Activated T-cell treated with anti-CD3 and anti-CD28 coated beads, Interleukin-2, amount 50 U/mL, for 1 hour (primary cell): ENCODE measurements at regions not wholly inside any gene's neighbourhood (a gene's known extent, or its start where the extent isn't known, plus 50 kb on each side); places are given as distances from the start of the nearest gene placed in this dataset.
"Not testable (repeated sequence)": the region's sequence is repeated elsewhere in the genome, so short reads cannot be mapped to it uniquely, and the experiment has no call there.

Source experiments
- DNase-seq: peaks from one replicate; pipeline ENCODE4 v3.0.0-alpha.2; 2020

DNA sequence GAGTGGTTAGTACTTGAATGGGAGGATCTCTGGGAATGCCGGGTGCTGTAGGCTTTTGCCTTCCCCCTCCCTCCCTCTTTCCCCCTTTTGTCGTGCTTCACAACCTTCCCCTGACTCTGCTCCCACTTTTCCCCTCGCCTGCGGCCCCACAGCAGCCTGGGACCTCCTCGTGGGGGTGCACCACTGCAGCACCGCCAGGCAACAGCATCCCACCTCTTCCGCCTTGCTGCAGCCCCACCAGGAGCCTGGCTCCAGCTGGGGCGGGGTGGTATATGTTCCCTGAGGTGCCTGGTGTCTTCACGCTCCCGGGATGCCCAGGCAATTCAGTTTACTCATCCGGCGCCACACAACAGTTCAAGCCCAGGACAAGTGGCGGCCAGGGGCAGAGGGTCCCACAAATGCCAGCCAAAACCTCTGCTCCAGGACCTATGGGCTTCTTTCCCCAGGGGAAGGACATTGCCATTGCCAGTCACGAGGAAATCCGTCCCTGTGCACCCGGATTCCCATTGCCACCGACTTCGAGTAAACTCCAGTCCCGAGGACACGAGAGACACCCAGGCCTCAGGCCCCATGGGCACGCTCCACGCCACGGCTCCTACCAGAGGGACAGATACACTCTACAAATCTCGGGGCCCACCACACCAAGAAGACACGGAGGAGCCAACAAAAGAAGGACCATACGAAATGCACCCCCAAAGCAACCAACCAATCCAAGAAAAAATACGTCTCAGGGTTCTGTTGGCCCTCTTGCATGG, 181.7 kb downstream of the ALG10 start:
- DNase-seq = no peak

DNA sequence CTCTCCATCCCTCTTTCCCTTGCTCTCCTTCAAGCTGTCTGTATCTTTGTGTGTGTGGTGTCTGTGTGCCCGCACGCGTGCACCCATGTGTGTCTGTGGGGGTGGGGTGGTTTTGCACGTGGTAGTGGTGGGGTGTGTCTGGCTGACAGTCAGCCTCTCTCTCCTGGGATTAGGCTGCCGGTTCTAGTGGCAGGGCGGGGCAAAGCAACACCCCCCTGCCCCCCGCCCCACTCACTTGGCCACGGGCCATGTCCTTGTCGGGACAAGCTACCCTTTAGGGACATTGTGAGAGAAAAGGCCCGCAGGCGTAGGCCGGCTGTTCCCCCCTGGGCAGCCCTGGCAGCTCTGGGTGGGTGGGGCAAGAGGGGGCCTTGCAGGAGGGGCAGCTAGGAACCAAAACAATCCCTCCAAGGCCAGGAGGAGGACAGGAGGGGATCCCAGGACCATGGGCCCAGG, 182.6 kb downstream of the ALG10 start:
- no peak for DNase-seq

GRCh38 chr12:34205401-34205800, 183.1 kb downstream of the ALG10 start:
- DNase-seq = no peak

GRCh38 chr12:34206061-34206785, 183.9 kb downstream of the ALG10 start:
- no peak for DNase-seq

DNA sequence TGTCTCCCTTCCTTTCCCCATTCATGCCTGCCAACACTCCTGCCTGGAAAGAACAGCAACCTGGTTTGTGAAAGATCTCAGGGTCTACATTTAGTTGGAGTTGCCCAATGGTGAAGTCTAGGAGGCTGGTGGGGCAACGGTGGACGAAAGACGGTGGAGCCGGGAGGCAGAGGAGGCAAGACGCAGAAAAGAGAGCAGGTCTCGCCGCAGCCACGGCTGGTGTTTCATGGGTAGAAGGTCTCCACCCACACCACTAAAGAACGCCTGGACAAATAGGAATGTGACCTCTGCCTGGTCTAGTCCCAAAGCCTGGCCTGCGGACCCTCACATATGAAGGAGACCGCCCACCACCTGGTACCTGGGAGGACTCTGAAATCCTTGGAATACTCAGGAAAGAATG, 185.6 kb downstream of the ALG10 start:
- no peak for DNase-seq

- DNase-seq = no peak
Observed at GRCh38 chr12:34208331-34209258, 186.3 kb downstream of the ALG10 start.

GRCh38 chr12:34209259-34209835, 187.1 kb downstream of the ALG10 start:
- no peak for DNase-seq

GRCh38 chr12:34210183-34210582, 187.9 kb downstream of the ALG10 start:
- DNase-seq = no peak

DNA sequence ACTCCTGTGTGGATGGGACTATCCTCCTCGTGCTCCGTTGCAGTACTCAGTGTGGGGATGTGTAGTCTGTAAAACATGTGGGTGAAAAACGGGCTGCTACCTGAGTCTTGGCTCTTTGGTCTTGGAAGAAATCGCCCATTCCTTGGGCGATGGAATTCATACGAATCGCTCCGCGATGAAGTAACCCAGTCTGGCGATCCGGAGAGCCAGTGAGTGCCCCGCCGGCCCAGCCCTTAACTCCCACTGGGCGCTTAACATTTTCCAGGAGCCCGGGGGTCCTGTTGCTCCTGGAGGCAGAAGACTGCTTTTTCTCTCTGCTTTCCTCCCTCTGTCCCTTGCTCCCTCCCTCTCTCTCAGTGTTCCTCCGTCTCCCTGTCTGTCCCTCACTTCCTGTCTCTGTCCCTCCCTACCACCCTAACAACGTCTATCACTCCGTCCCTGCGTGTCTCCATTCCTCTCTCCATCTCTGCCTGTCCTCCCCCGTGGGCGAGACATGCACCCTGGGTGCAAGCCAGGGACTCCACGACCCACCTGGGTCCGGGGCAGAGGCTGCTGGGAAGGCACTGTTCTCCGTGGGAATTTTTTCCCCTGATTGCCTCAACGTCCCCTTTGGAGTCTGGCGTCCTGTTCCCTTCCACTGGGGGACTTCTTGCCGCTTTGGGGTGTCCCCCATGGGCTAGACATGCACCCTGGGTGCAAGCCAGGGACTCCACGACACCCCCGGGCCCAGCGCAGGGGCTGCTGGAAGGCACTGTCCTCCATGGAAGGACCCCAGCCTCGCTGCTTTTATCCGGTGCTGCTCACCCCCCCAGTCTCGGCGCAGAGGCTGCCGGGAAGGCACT, 188.6 kb downstream of the ALG10 start:
- no peak for DNase-seq

GRCh38 chr12:34212651-34213050, 190.4 kb downstream of the ALG10 start:
- DNase-seq = no peak

GRCh38 chr12:34214011-34214410, 191.7 kb downstream of the ALG10 start:
- DNase-seq = no peak

GRCh38 chr12:34215213-34215892, 193.1 kb downstream of the ALG10 start:
- no peak for DNase-seq

DNA sequence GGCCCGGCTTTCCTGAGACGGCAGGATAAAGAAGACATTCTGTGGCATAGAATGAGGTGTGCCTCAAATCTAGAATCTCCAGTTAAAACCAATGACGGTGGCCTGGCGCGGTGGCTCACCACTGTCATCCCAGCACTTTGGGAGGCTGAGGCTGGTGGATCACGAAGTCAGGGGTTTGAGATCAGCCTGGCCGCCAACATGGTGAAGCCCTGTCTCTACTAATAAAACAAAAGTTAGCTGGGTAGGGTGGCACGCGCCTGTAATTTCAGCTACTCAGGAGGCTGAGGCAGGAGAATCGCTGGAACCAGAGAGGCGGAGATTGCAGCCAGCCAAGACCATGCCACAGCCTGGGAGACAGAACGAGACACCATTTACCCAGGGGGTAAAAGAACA, 193.6 kb downstream of the ALG10 start:
- no peak for DNase-seq

- no peak for DNase-seq
Observed at GRCh38 chr12:34217660-34218059, 195.4 kb downstream of the ALG10 start.

- DNase-seq = peak; percentile 43
Observed at GRCh38 chr12:34218193-34219045, 196.1 kb downstream of the ALG10 start.

DNA sequence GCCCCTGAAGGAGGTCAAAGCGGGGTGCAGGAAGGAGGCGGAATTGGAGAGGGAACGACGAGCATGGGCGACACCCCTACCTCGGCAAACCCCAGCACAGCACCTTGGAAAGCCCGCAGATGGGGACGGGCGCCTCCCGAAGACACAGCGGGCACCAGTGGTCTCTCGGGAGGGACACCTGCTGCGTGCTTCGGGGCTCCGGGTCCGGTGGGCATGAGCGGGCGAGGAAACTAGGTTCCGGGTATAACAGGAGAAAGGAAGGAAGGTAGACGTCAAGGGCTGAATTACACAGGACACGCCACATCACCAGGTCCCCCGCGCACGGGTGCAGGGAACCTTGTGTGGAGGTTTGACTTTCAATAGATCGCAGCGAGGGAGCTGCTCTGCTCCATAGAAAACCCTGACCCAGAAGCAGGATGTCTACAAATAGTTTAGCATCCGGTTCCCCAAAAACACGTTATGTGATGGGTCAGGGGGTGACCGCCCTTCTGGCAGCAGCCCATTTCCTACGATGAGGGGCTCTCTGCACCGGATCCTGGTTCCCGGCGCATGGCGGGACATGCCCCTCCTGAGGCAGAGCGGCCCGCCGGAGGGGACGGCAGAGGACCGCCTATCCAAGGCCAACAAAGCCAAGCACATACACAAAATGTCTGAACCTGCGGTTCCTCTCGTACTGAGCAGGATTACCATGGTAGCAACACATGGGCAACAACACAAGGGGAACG, 196.9 kb downstream of the ALG10 start:
- no peak for DNase-seq

DNA sequence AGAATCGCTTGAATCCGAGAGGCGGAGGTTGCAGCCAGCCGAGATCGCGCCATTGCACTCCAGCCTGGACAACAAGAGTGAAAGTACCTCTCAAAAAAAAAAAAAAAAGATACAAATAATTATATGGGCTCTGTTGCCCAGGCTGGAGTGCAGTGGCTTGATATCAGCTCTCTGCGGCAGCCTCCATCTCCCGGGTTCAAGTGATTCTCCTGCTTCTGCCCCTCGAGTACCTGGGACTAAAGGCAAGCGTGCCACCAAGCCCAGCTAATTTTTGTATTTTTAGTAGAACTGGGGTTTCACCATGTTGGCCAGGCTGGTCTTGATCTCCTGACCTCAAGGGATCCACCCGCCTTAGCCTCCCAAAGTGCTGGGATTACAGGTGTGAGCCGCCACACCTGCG, 197.8 kb downstream of the ALG10 start:
- DNase-seq = not testable (repeated sequence)

DNA sequence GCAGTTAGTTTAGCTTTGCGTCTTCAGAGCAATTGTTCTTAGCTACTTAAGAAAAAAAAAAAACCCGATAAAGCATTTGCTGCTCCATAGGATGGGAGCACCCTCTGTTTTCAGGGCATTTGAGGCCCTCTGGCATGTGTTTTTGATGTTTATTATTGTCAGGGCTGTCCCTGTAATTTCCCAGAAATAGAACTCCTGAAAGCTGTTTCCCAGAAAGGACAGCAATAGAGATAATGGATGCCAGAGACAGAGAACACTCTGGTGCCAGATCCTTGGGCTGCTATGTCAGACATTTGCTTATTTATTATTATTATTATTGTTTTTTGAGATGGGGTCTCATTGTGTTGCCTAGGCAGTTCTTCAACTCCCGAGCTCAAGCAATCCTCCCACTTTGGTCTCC, 201.3 kb downstream of the ALG10 start:
- no peak for DNase-seq

GRCh38 chr12:34226044-34226443, 203.7 kb downstream of the ALG10 start:
- not testable (repeated sequence) for DNase-seq

DNA sequence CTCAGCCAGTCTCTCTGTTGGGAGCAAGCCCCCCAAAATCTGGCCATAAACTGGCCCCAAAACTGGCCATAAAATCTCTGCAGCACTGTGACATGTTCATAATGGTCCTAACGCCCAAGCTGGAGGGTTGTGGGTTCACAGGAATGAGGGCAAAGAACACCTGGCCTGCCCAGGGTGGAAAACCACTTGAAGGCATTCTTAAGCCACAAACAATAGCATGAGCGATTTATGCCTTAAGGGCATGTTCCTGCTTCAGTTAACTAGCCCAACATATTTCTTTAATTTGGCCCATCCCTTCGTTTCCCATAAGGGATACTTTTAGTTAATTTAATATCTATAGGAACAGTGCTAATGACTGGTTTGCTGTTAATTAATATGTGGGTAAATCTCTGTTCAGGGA, 205.8 kb downstream of the ALG10 start:
- DNase-seq = not testable (repeated sequence)
